ENCODE measurements at regions not wholly inside any gene's neighbourhood (a gene's known extent, or its start where the extent isn't known, plus 50 kb on each side); places are given as distances from the start of the nearest gene placed in this dataset.

GRCh38 chr9:28215536-28216299 is 642.4 kb upstream of the C9orf72 start:
- no peak for DNase-seq
- H3K27ac ChIP-seq (ENCODE audit: insufficient read depth in 1 of 2, low read depth in 1 of 2, low read length in 2 of 2, poor library complexity in 1 of 2, severe bottlenecking in 2 of 2) = no peak overlapping the region
- H3K4me3 ChIP-seq (ENCODE audit: control insufficient read depth in 1 of 7, extremely low read depth in 1 of 7, insufficient read depth in 4 of 7, low read depth in 2 of 7, low read length in 6 of 7) = no peak overlapping the region
- POLR2A ChIA-PET = no interaction called here
- H3K4me1 ChIP-seq (ENCODE audit: control extremely low read depth in 1 of 4, control insufficient read depth in 4 of 4, insufficient read depth in 4 of 4, low read length in 3 of 4) = no peaks in the 10 kb centered on the region
- no peaks in the 10 kb centered on the region for H3K9me3 ChIP-seq (ENCODE audit: control extremely low read depth in 1 of 5, control insufficient read depth in 4 of 5, insufficient read depth in 2 of 5, low read depth in 1 of 5, low read length in 4 of 5)
- 94% methylated on average over 2 of the region's 5 CpGs for whole genome bisulfite sequencing (ENCODE audit: insufficient coverage)
- CTCF ChIA-PET = no interaction called here
- H3K36me3 ChIP-seq (ENCODE audit: control insufficient read depth in 4 of 4, insufficient read depth in 4 of 4, low read length in 3 of 4) = no peaks in the 10 kb centered on the region
- H3K27me3 ChIP-seq (replicated peaks in 2 of 5; ENCODE audit: control insufficient read depth in 4 of 5, insufficient read depth in 5 of 5, low read length in 4 of 5) = no peaks in the 10 kb centered on the region

- H3K36me3 ChIP-seq (ENCODE audit: control insufficient read depth in 4 of 4, insufficient read depth in 4 of 4, low read length in 3 of 4) = no peaks in the 10 kb centered on the region
- H3K27ac ChIP-seq (ENCODE audit: insufficient read depth in 1 of 2, low read depth in 1 of 2, low read length in 2 of 2, poor library complexity in 1 of 2, severe bottlenecking in 2 of 2) = no peak overlapping the region
- no CpG with 5 or more reads among the region's 1 CpG for whole genome bisulfite sequencing (ENCODE audit: insufficient coverage)
- no peak overlapping the region for H3K4me3 ChIP-seq (ENCODE audit: control insufficient read depth in 1 of 7, extremely low read depth in 1 of 7, insufficient read depth in 4 of 7, low read depth in 2 of 7, low read length in 6 of 7)
- ChIA-PET CTCF (no interaction called here), POLR2A (no interaction called here)
- H3K9me3 ChIP-seq (ENCODE audit: control extremely low read depth in 1 of 5, control insufficient read depth in 4 of 5, insufficient read depth in 2 of 5, low read depth in 1 of 5, low read length in 4 of 5) = peaks cover 0 to 2% (median 0%) of the 10 kb centered on the region in 5 experiments
- no peaks in the 10 kb centered on the region for H3K27me3 ChIP-seq (replicated peaks in 2 of 5; ENCODE audit: control insufficient read depth in 4 of 5, insufficient read depth in 5 of 5, low read length in 4 of 5)
- H3K4me1 ChIP-seq (ENCODE audit: control extremely low read depth in 1 of 4, control insufficient read depth in 4 of 4, insufficient read depth in 4 of 4, low read length in 3 of 4) = no peaks in the 10 kb centered on the region
- DNase-seq = no peak
Measured at GRCh38 chr9:28232686-28233085, 659.4 kb upstream of the C9orf72 start.

- Histone ChIP-seq H3K4me1 (ENCODE audit: control extremely low read depth in 1 of 4, control insufficient read depth in 4 of 4, insufficient read depth in 4 of 4, low read length in 3 of 4) (no peaks in the 10 kb centered on the region), H3K27me3 (replicated peaks in 2 of 5; ENCODE audit: control insufficient read depth in 4 of 5, insufficient read depth in 5 of 5, low read length in 4 of 5) (no peaks in the 10 kb centered on the region), H3K9me3 (ENCODE audit: control extremely low read depth in 1 of 5, control insufficient read depth in 4 of 5, insufficient read depth in 2 of 5, low read depth in 1 of 5, low read length in 4 of 5) (peaks cover 0 to 2% (median 0%) of the 10 kb centered on the region in 5 experiments), H3K36me3 (ENCODE audit: control insufficient read depth in 4 of 4, insufficient read depth in 4 of 4, low read length in 3 of 4) (no peaks in the 10 kb centered on the region), H3K27ac (ENCODE audit: insufficient read depth in 1 of 2, low read depth in 1 of 2, low read length in 2 of 2, poor library complexity in 1 of 2, severe bottlenecking in 2 of 2) (no peak overlapping the region), H3K4me3 (ENCODE audit: control insufficient read depth in 1 of 7, extremely low read depth in 1 of 7, insufficient read depth in 4 of 7, low read depth in 2 of 7, low read length in 6 of 7) (no peak overlapping the region)
- ChIA-PET CTCF (no interaction called here), POLR2A (no interaction called here)
- WGBS (ENCODE audit: insufficient coverage) = 78% methylated on average over 4 of the region's 6 CpGs
- no peak for DNase-seq
Measured at GRCh38 chr9:28234133-28234893, 661.0 kb upstream of the C9orf72 start.

- CTCF ChIA-PET = no interaction called here
- POLR2A ChIA-PET = no interaction called here
- no peaks in the 10 kb centered on the region for H3K4me1 ChIP-seq (ENCODE audit: control extremely low read depth in 1 of 4, control insufficient read depth in 4 of 4, insufficient read depth in 4 of 4, low read length in 3 of 4)
- no peak overlapping the region for H3K4me3 ChIP-seq (ENCODE audit: control insufficient read depth in 1 of 7, extremely low read depth in 1 of 7, insufficient read depth in 4 of 7, low read depth in 2 of 7, low read length in 6 of 7)
- no peaks in the 10 kb centered on the region for H3K27me3 ChIP-seq (replicated peaks in 2 of 5; ENCODE audit: control insufficient read depth in 4 of 5, insufficient read depth in 5 of 5, low read length in 4 of 5)
- no peak overlapping the region for H3K27ac ChIP-seq (ENCODE audit: insufficient read depth in 1 of 2, low read depth in 1 of 2, low read length in 2 of 2, poor library complexity in 1 of 2, severe bottlenecking in 2 of 2)
- no CpG with 5 or more reads among the region's 1 CpG for WGBS (ENCODE audit: insufficient coverage)
- H3K36me3 ChIP-seq (ENCODE audit: control insufficient read depth in 4 of 4, insufficient read depth in 4 of 4, low read length in 3 of 4) = no peaks in the 10 kb centered on the region
- H3K9me3 ChIP-seq (ENCODE audit: control extremely low read depth in 1 of 5, control insufficient read depth in 4 of 5, insufficient read depth in 2 of 5, low read depth in 1 of 5, low read length in 4 of 5) = peaks cover 0 to 2% (median 0%) of the 10 kb centered on the region in 5 experiments
- DNase-seq = no peak
Measured at GRCh38 chr9:28234894-28235277, 661.6 kb upstream of the C9orf72 start.

GRCh38 chr9:28249424-28249823 is 676.1 kb upstream of the C9orf72 start:
- H3K27me3 ChIP-seq (replicated peaks in 2 of 5; ENCODE audit: control insufficient read depth in 4 of 5, insufficient read depth in 5 of 5, low read length in 4 of 5) = no peaks in the 10 kb centered on the region
- H3K9me3 ChIP-seq (ENCODE audit: control extremely low read depth in 1 of 5, control insufficient read depth in 4 of 5, insufficient read depth in 2 of 5, low read depth in 1 of 5, low read length in 4 of 5) = no peaks in the 10 kb centered on the region
- ChIA-PET POLR2A (no interaction called here), CTCF (no interaction called here)
- H3K27ac ChIP-seq (ENCODE audit: insufficient read depth in 1 of 2, low read depth in 1 of 2, low read length in 2 of 2, poor library complexity in 1 of 2, severe bottlenecking in 2 of 2) = no peak overlapping the region
- no peak for DNase-seq
- H3K4me3 ChIP-seq (ENCODE audit: control insufficient read depth in 1 of 7, extremely low read depth in 1 of 7, insufficient read depth in 4 of 7, low read depth in 2 of 7, low read length in 6 of 7) = no peak overlapping the region
- H3K36me3 ChIP-seq (ENCODE audit: control insufficient read depth in 4 of 4, insufficient read depth in 4 of 4, low read length in 3 of 4) = no peaks in the 10 kb centered on the region
- no CpG with 5 or more reads among the region's 2 CpGs for WGBS (ENCODE audit: insufficient coverage)
- H3K4me1 ChIP-seq (ENCODE audit: control extremely low read depth in 1 of 4, control insufficient read depth in 4 of 4, insufficient read depth in 4 of 4, low read length in 3 of 4) = no peaks in the 10 kb centered on the region

- Histone ChIP-seq H3K27ac (ENCODE audit: insufficient read depth in 1 of 2, low read depth in 1 of 2, low read length in 2 of 2, poor library complexity in 1 of 2, severe bottlenecking in 2 of 2) (no peak overlapping the region), H3K27me3 (replicated peaks in 2 of 5; ENCODE audit: control insufficient read depth in 4 of 5, insufficient read depth in 5 of 5, low read length in 4 of 5) (no peaks in the 10 kb centered on the region), H3K36me3 (ENCODE audit: control insufficient read depth in 4 of 4, insufficient read depth in 4 of 4, low read length in 3 of 4) (no peaks in the 10 kb centered on the region), H3K4me3 (ENCODE audit: control insufficient read depth in 1 of 7, extremely low read depth in 1 of 7, insufficient read depth in 4 of 7, low read depth in 2 of 7, low read length in 6 of 7) (no peak overlapping the region), H3K9me3 (ENCODE audit: control extremely low read depth in 1 of 5, control insufficient read depth in 4 of 5, insufficient read depth in 2 of 5, low read depth in 1 of 5, low read length in 4 of 5) (no peaks in the 10 kb centered on the region), H3K4me1 (ENCODE audit: control extremely low read depth in 1 of 4, control insufficient read depth in 4 of 4, insufficient read depth in 4 of 4, low read length in 3 of 4) (no peaks in the 10 kb centered on the region)
- DNase-seq = no peak
- CTCF ChIA-PET = no interaction called here
- POLR2A ChIA-PET = no interaction called here
- WGBS (ENCODE audit: insufficient coverage) = no CpG with 5 or more reads among the region's 3 CpGs
Measured at GRCh38 chr9:28255174-28255573, 681.9 kb upstream of the C9orf72 start.

GRCh38 chr9:28260330-28260729 is 687.0 kb upstream of the C9orf72 start:
- H3K4me1 ChIP-seq (ENCODE audit: control extremely low read depth in 1 of 4, control insufficient read depth in 4 of 4, insufficient read depth in 4 of 4, low read length in 3 of 4) = no peaks in the 10 kb centered on the region
- CTCF ChIA-PET = no interaction called here
- H3K27ac ChIP-seq (ENCODE audit: insufficient read depth in 1 of 2, low read depth in 1 of 2, low read length in 2 of 2, poor library complexity in 1 of 2, severe bottlenecking in 2 of 2) = no peak overlapping the region
- H3K4me3 ChIP-seq (ENCODE audit: control insufficient read depth in 1 of 7, extremely low read depth in 1 of 7, insufficient read depth in 4 of 7, low read depth in 2 of 7, low read length in 6 of 7) = no peak overlapping the region
- H3K36me3 ChIP-seq (ENCODE audit: control insufficient read depth in 4 of 4, insufficient read depth in 4 of 4, low read length in 3 of 4) = no peaks in the 10 kb centered on the region
- H3K27me3 ChIP-seq (replicated peaks in 2 of 5; ENCODE audit: control insufficient read depth in 4 of 5, insufficient read depth in 5 of 5, low read length in 4 of 5) = no peaks in the 10 kb centered on the region
- DNase-seq = no peak
- 90% methylated on average over 4 of the region's 4 CpGs for WGBS (ENCODE audit: insufficient coverage)
- no peaks in the 10 kb centered on the region for H3K9me3 ChIP-seq (ENCODE audit: control extremely low read depth in 1 of 5, control insufficient read depth in 4 of 5, insufficient read depth in 2 of 5, low read depth in 1 of 5, low read length in 4 of 5)
- POLR2A ChIA-PET = no interaction called here
